Cardiac muscle cell (in vitro differentiated cells and primary cell): ENCODE measurements at regions not wholly inside any gene's neighbourhood (a gene's known extent, or its start where the extent isn't known, plus 50 kb on each side); places are given as distances from the start of the nearest gene placed in this dataset.

Source experiments
- DNase-seq, 2 donors: peaks; one replicate each; pipeline versions ENCODE4 v3.0.0 to v3.0.0-alpha.2; 2010 to 2017; ENCODE audit warnings: low read depth in 1 of 2, low spot score in 1 of 2
- H3K27ac ChIP-seq: fragments of 200-600 bp; sonication (generic); 2 replicates; pipeline ENCODE4 v1.5.1; 2016
- H3K27me3 ChIP-seq: fragments of 200-600 bp; sonication (generic); 2 replicates; pipeline ENCODE4 v1.6.0; 2016; ENCODE audit warnings: control low read depth
- H3K36me3 ChIP-seq: fragments of 200-600 bp; sonication (generic); 2 replicates; pipeline ENCODE4 v1.5.1; 2016; ENCODE audit warnings: control low read depth
- H3K4me1 ChIP-seq: fragments of 200-600 bp; sonication (generic); 2 replicates; pipeline ENCODE4 v1.8.1; 2017; ENCODE audit warnings: low read depth, mild to moderate bottlenecking, mixed run types
- H3K4me3 ChIP-seq: fragments of 200-600 bp; sonication (generic); 2 replicates; pipeline ENCODE4 v1.5.1; 2016; ENCODE audit warnings: mild to moderate bottlenecking
- H3K9me3 ChIP-seq: fragments of 200-600 bp; sonication (generic); 2 replicates; pipeline ENCODE4 v1.5.1; 2017; ENCODE audit warnings: low read depth, mild to moderate bottlenecking, control low read depth
- TF ChIP-seq, protein P1 (sequence below): IDR thresholded peaks from 2 replicates; pipeline ENCODE4 v1.5.1; 2012; ENCODE audit warnings: low read depth, mild to moderate bottlenecking, low read length

DNA sequence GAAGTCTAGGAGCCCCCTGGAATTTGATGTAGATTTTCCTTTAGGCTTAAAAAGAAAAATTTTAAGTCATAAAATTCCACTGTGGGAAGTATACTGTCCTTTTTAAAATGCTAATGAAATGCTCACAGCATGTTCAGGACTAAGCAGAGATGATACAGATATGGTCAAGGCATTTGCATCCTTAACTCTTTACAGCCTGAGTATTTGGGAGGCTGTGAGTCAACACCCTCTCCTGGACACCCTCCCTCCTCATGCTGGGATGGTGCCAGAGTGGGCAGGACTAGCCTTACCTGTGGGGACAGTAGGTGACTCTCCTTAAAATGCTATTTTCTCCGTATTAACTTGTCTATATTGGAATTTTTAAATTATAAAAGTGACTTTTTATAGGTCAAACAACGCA, 197.4 kb upstream of the ELL2 start:
- no peak overlapping the region for H3K27ac ChIP-seq
- no peaks in the 10 kb centered on the region for H3K4me1 ChIP-seq
- DNase-seq, result no peak
- no peaks in the 10 kb centered on the region for H3K9me3 ChIP-seq
- H3K27me3 ChIP-seq, result no peaks in the 10 kb centered on the region
- no peaks in the 10 kb centered on the region for H3K36me3 ChIP-seq
- no peak overlapping the region for H3K4me3 ChIP-seq
- TF ChIP-seq, protein P1, sequence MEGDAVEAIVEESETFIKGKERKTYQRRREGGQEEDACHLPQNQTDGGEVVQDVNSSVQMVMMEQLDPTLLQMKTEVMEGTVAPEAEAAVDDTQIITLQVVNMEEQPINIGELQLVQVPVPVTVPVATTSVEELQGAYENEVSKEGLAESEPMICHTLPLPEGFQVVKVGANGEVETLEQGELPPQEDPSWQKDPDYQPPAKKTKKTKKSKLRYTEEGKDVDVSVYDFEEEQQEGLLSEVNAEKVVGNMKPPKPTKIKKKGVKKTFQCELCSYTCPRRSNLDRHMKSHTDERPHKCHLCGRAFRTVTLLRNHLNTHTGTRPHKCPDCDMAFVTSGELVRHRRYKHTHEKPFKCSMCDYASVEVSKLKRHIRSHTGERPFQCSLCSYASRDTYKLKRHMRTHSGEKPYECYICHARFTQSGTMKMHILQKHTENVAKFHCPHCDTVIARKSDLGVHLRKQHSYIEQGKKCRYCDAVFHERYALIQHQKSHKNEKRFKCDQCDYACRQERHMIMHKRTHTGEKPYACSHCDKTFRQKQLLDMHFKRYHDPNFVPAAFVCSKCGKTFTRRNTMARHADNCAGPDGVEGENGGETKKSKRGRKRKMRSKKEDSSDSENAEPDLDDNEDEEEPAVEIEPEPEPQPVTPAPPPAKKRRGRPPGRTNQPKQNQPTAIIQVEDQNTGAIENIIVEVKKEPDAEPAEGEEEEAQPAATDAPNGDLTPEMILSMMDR, result no peak

DNA sequence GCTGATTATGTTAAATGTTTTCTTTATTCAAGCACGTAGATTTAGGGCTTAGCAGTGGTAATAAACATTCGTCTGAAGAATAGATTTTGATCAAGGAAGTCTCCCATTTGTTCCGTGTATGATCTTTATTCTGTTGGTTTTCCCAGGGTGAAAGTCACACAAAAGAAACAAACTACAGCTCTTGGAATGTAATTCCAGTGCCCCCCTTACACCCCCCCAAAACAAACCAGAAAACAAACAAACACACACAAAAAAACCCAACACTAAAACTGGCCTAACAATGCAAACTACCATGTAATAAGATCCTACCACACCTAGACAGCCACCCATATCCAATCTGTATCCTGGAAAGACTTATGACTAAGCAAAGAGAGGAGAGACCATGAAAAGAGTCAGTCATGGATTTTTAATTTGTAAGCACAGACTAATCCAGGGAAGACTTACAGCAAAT, 196.2 kb upstream of the ELL2 start:
- no peaks in the 10 kb centered on the region for H3K4me1 ChIP-seq
- no peak overlapping the region for H3K4me3 ChIP-seq
- DNase-seq, result no peak
- no peak overlapping the region for H3K27ac ChIP-seq
- H3K36me3 ChIP-seq, result no peaks in the 10 kb centered on the region
- no peaks in the 10 kb centered on the region for H3K27me3 ChIP-seq
- H3K9me3 ChIP-seq, result no peaks in the 10 kb centered on the region
- TF ChIP-seq, protein P1, result no peak

DNA sequence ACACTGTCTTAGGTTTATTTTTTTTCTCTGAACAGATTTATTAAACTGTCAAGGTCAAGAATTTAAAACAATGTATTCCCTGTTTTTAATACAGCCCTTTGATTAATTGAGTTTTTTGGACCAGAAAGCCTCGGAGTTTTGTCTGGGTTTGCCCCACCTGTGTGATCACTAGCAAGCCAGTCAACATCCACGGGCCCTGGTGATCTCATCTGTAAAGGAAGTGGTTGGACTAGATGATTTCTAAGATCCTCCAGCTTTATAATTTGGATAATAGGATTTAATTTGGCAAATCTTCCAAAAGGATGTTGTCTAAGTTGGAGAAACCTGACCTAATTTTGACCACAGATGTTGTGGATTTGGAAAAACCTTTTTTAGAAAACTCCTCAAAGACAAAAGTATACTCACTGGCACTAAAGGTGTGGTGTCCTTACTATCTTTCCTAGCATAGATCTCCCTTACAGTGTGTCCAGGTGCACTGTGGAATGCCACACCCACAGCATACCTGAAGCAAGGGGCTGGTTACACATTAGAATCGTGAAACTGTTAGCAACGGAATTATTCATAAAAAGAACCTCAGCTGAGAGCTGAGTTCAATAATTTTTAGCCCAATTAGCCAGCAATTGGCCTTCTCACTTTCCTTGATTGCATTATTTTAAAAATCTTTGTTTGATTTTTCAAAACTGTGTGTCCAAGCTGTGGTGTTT, 195.6 kb upstream of the ELL2 start:
- TF ChIP-seq, protein P1, result no peak

DNA sequence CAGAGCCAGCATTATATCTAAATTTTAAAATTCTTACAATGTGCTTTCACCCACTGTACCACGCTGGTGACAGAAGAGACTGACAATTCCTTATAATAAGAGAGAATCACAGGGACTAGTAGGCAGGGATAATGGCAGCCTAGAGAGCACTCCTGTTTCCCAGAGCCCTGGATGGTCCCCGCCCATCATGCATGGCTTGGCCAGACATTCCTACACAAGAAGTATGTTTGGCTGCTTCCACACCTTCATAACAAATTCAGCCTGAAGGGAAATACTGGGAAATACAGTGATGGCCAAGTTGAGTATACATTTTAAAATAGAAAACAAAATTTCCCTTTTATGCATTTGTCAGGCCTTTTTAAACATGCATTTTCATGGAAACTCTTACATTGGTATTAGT, 193.5 kb upstream of the ELL2 start:
- no peaks in the 10 kb centered on the region for H3K36me3 ChIP-seq
- no peak overlapping the region for H3K27ac ChIP-seq
- H3K9me3 ChIP-seq, result no peaks in the 10 kb centered on the region
- no peaks in the 10 kb centered on the region for H3K4me1 ChIP-seq
- DNase-seq, result no peak
- H3K4me3 ChIP-seq, result no peak overlapping the region
- TF ChIP-seq, protein P1, result no peak
- H3K27me3 ChIP-seq, result no peaks in the 10 kb centered on the region

More for the DNA sequence above, 195.6 kb upstream of the ELL2 start:
- DNase-seq, result no peak
- H3K27me3 ChIP-seq, result no peaks in the 10 kb centered on the region
- H3K4me1 ChIP-seq, result no peaks in the 10 kb centered on the region
- H3K36me3 ChIP-seq, result no peaks in the 10 kb centered on the region
- no peaks in the 10 kb centered on the region for H3K9me3 ChIP-seq
- H3K27ac ChIP-seq, result no peak overlapping the region
- no peak overlapping the region for H3K4me3 ChIP-seq

DNA sequence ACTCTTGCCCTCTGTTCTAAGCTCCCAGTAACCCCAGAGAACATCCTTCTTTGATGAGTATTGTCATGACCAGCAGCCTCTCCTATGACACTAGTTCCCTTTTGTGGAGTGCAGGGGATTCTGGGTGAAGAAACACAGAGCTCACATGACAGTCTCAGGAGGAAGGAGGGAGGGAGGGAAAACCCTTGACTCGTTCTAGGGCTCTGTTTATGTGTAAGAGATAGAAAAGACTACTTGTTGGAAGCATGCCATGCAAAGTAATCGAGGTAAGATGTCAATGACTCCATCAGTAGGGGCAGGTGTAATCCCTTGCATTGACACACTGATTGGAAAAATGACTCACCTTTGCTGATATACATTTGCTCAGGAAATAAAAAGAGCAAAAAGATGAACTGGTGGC, 190.2 kb upstream of the ELL2 start:
- H3K36me3 ChIP-seq, result no peaks in the 10 kb centered on the region
- no peaks in the 10 kb centered on the region for H3K27me3 ChIP-seq
- H3K9me3 ChIP-seq, result no peaks in the 10 kb centered on the region
- TF ChIP-seq, protein P1, result no peak
- DNase-seq, result no peak
- H3K4me1 ChIP-seq, result no peaks in the 10 kb centered on the region
- H3K4me3 ChIP-seq, result no peak overlapping the region
- H3K27ac ChIP-seq, result no peak overlapping the region

DNA sequence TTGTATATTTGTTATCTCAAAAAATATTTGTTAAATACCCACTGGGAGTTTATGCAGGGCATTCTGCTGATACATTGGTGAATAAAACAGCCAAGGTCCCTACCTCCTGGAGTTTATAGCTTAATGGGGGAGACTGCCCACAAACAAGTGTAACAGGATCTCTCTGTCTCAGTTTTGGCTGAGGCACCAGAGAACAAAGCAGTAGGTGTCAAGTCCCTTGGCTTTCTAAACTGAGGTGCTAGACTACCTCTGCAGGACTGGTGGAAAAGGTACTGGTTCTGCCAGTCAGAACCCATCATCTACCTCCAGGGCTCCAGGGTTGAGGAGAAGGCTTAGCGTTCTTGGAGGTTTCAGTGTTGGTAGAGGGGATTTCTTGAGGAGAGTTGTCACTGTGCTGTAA, 188.4 kb upstream of the ELL2 start:
- TF ChIP-seq, protein P1, result no peak
- no peak for DNase-seq

More for the DNA sequence above, 188.4 kb upstream of the ELL2 start:
- no peaks in the 10 kb centered on the region for H3K4me1 ChIP-seq
- H3K9me3 ChIP-seq, result no peaks in the 10 kb centered on the region
- no peaks in the 10 kb centered on the region for H3K36me3 ChIP-seq
- H3K4me3 ChIP-seq, result no peak overlapping the region
- H3K27ac ChIP-seq, result no peak overlapping the region
- no peaks in the 10 kb centered on the region for H3K27me3 ChIP-seq
